DOHH2 (cell line): ENCODE measurements at regions not wholly inside any gene's neighbourhood (a gene's known extent, or its start where the extent isn't known, plus 50 kb on each side); places are given as distances from the start of the nearest gene placed in this dataset.

ENCODE experiments used
- H3F3A ChIP-seq: fragments of 200-600 bp; sonication (generic), shearing (Covaris generic); 2 replicates; pipeline ENCODE4 v1.6.0; 2016; ENCODE audit warnings: antibody characterized with exemption, mild to moderate bottlenecking; ENCODE audit not compliant: control insufficient read depth, insufficient read depth
- H3K27ac ChIP-seq: fragments of 200-600 bp; sonication (generic); 2 replicates; pipeline ENCODE4 v1.5.1; 2014; ENCODE audit warnings: low read depth, mild to moderate bottlenecking, low read length, moderate library complexity
- H3K27me3 ChIP-seq: fragments of 200-600 bp; sonication (generic); 2 replicates; pipeline ENCODE4 v1.6.1; 2014; ENCODE audit warnings: mild to moderate bottlenecking, low read length, mixed read lengths; ENCODE audit not compliant: control insufficient read depth
- H3K36me3 ChIP-seq: fragments of 200-600 bp; sonication (generic); 2 replicates; pipeline ENCODE4 v1.6.1; 2014; ENCODE audit warnings: mild to moderate bottlenecking, low read length, moderate library complexity, mixed read lengths; ENCODE audit not compliant: control insufficient read depth
- H3K4me1 ChIP-seq: fragments of 200-600 bp; sonication (generic); 2 replicates; pipeline ENCODE4 v1.6.1; 2014; ENCODE audit warnings: mild to moderate bottlenecking, low read length, mixed read lengths; ENCODE audit not compliant: control insufficient read depth
- H3K4me2 ChIP-seq: fragments of 200-600 bp; sonication (generic); 2 replicates; pipeline ENCODE4 v1.6.0; 2014; ENCODE audit warnings: mild to moderate bottlenecking, low read length, moderate library complexity
- H3K4me3 ChIP-seq: fragments of 200-600 bp; sonication (generic); 2 replicates; pipeline ENCODE4 v1.5.1; 2014; ENCODE audit warnings: mild to moderate bottlenecking, low read length, mixed read lengths
- H3K79me2 ChIP-seq: fragments of 200-600 bp; sonication (generic); 2 replicates; pipeline ENCODE4 v1.6.1; 2014; ENCODE audit warnings: mild to moderate bottlenecking, low read length, mixed read lengths; ENCODE audit not compliant: control insufficient read depth
- H3K9me2 ChIP-seq: fragments of 200-600 bp; sonication (generic); replicated peaks from 2 replicates; pipeline ENCODE4 v1.6.1; 2014; ENCODE audit warnings: mild to moderate bottlenecking, low read length, mixed read lengths; ENCODE audit not compliant: control insufficient read depth
- H3K9me3 ChIP-seq: fragments of 200-600 bp; sonication (generic); 2 replicates; pipeline ENCODE4 v1.6.1; 2014; ENCODE audit warnings: antibody characterized with exemption, low read length, mixed read lengths; ENCODE audit not compliant: control insufficient read depth, insufficient read depth
- H4K20me1 ChIP-seq: fragments of 200-600 bp; sonication (generic); 2 replicates; pipeline ENCODE4 v1.6.0; 2014; ENCODE audit warnings: low read depth, mild to moderate bottlenecking, antibody characterized with exemption, low read length, moderate library complexity; ENCODE audit not compliant: control insufficient read depth, insufficient read depth
- EZH2phosphoT487 ChIP-seq: fragments of 200-600 bp; sonication (generic); IDR thresholded peaks from 2 replicates; pipeline ENCODE4 v1.6.1; 2017; ENCODE audit warnings: borderline replicate concordance, mild to moderate bottlenecking, antibody characterized with exemption, low read length, moderate library complexity, mixed read lengths
- TF ChIP-seq, protein P1 (sequence below): fragments of 200-600 bp; sonication (generic); IDR thresholded peaks from one replicate; pipeline ENCODE4 v1.5.1; 2014; ENCODE audit warnings: antibody characterized with exemption, mild to moderate bottlenecking, low read depth, low read length; ENCODE audit not compliant: poor library complexity, severe bottlenecking

DNA sequence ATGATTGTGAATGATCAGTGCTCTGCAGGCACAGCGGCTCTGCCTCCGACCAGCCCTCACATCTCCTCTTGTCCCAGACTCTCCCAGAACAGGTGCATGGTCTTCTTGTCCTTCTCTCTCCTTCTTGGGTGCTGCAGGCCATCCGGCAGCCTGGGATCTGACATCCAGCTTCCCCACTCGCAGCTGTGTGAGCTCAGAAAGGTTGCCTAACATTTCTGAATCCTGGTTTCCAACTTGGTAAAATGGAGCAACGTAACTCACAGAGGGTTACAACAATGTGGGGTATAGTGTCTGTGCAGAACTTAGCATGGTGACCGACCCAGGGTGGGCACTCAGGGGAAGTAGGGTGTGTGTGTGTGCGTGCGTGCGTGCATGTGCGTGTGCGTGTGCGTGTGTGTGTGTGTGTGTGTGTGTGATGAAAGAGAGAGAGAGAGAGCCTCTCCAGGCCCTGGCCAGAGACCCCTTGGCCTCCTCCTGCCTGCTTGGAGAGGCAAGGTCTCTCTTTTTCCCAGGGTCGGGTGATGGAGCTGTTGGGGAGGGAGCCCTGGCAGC is 110.1 kb downstream of the SNX5 start:
- TF ChIP-seq EZH2phosphoT487 = no peak
- TF ChIP-seq, protein P1, sequence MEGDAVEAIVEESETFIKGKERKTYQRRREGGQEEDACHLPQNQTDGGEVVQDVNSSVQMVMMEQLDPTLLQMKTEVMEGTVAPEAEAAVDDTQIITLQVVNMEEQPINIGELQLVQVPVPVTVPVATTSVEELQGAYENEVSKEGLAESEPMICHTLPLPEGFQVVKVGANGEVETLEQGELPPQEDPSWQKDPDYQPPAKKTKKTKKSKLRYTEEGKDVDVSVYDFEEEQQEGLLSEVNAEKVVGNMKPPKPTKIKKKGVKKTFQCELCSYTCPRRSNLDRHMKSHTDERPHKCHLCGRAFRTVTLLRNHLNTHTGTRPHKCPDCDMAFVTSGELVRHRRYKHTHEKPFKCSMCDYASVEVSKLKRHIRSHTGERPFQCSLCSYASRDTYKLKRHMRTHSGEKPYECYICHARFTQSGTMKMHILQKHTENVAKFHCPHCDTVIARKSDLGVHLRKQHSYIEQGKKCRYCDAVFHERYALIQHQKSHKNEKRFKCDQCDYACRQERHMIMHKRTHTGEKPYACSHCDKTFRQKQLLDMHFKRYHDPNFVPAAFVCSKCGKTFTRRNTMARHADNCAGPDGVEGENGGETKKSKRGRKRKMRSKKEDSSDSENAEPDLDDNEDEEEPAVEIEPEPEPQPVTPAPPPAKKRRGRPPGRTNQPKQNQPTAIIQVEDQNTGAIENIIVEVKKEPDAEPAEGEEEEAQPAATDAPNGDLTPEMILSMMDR = no peak
- no peak overlapping the region for H3K4me3 ChIP-seq
- no peak overlapping the region for H3K27ac ChIP-seq
- H3F3A ChIP-seq = peaks cover 4% of the 10 kb centered on the region; the same call in 1 of the 2 replicates
- peaks cover 14% of the 10 kb centered on the region for H3K27me3 ChIP-seq
- no peaks in the 10 kb centered on the region for H3K79me2 ChIP-seq
- H3K4me1 ChIP-seq = peaks cover 85% of the 10 kb centered on the region
- no peaks in the 10 kb centered on the region for H3K9me2 ChIP-seq
- no peaks in the 10 kb centered on the region for H3K36me3 ChIP-seq
- H3K4me2 ChIP-seq = peak overlapping the region; percentile 41
- H3K9me3 ChIP-seq = no peaks in the 10 kb centered on the region
- H4K20me1 ChIP-seq = no peaks in the 10 kb centered on the region

DNA sequence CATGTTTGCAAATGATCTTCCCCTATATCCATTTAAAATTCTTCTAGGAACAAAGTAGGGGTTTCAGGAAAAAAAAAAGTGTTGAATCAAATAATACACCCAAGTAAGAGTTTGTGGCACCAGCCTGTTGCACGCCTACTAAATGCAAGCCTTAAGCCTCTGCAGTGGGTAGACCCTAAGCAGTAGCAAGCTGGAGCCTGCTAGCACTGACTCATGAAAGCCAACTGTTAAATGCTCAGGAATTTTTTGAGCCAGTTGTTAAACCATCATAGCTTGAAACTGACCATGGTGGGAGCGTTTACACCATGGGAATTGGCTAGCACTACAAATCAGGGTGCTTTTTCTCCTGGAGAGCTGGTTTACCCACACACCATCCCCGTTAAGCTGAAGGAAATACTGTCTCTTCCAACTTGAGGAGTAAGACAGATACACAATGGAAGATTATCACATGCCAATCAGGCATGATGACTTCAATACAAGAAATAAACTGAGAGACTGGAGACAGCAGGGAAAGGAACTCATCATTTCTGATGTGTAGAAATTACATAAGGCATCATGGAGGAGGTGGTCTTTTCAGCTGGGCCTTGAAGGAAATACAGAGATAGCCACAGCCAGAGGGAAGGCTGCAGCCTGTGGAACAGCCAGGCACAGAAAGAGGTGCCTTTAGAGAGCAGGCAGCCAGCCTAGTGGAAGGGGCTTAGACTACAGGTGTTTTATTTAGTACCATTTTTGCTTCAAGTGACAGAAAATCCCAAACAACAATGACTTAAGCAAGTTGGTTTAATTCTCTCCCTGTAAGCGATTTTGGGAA is 110.8 kb downstream of the SNX5 start:
- Histone ChIP-seq H3K27me3 (peaks cover 14% of the 10 kb centered on the region), H3K4me3 (no peak overlapping the region), H4K20me1 (no peaks in the 10 kb centered on the region), H3F3A (peaks cover 4% of the 10 kb centered on the region; the same call in 1 of the 2 replicates), H3K79me2 (no peaks in the 10 kb centered on the region), H3K27ac (no peak overlapping the region), H3K4me2 (no peak overlapping the region), H3K4me1 (peaks cover 88% of the 10 kb centered on the region), H3K9me3 (no peaks in the 10 kb centered on the region), H3K36me3 (no peaks in the 10 kb centered on the region), H3K9me2 (no peaks in the 10 kb centered on the region)
- TF ChIP-seq, protein P1 = no peak
- no peak for TF ChIP-seq EZH2phosphoT487

DNA sequence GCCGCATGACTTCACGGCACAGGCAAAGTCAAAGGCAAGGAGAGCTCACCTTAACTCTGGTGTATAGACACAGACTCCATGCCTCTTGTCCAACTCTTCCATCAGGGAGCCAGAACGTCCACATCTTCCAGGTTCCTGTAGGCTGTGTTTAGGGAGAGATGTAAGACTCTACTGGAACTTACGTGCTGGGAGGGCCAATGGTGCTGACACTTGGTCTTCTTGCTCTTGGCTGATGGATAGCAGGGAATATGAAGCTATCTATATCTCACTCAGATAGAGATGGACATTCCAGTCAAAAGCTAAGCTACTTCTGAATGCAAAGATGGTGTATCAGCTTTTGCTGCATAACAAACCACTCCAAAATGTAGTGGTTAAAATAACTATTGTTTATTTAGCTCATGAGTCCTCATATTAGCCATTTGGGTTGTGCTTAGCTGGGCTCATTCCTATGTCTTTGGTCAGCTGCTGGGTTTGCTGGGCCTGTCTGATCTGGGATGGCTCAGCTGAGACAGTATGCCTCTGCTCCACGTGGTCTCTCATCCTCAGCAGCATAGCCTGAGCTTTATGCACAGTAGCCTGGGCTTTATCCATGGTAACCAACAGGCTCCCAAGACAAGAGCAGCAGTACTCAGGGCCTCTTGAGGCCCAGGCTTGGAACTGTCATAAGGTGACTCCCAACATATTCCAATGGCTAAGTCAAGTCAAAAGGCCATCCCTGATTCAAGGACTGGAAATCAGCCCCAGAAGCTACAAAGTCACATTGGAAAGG is 111.6 kb downstream of the SNX5 start:
- peaks cover 5% of the 10 kb centered on the region for H3F3A ChIP-seq
- no peak for TF ChIP-seq EZH2phosphoT487
- TF ChIP-seq, protein P1 = no peak
- no peaks in the 10 kb centered on the region for H4K20me1 ChIP-seq
- H3K4me3 ChIP-seq = no peak overlapping the region
- peaks cover 11% of the 10 kb centered on the region for H3K27me3 ChIP-seq
- H3K36me3 ChIP-seq = no peaks in the 10 kb centered on the region
- H3K9me2 ChIP-seq = no peaks in the 10 kb centered on the region
- H3K4me2 ChIP-seq = no peak overlapping the region; the same call in 1 of the 2 replicates
- no peak overlapping the region for H3K27ac ChIP-seq
- H3K9me3 ChIP-seq = no peaks in the 10 kb centered on the region
- H3K4me1 ChIP-seq = peaks cover 85% of the 10 kb centered on the region
- no peaks in the 10 kb centered on the region for H3K79me2 ChIP-seq
